ENCODE measurements at regions not wholly inside any gene's neighbourhood (a gene's known extent, or its start where the extent isn't known, plus 50 kb on each side); places are given as distances from the start of the nearest gene placed in this dataset.
"Not testable (repeated sequence)": the region's sequence is repeated elsewhere in the genome, so short reads cannot be mapped to it uniquely, and the experiment has no call there.

DNA sequence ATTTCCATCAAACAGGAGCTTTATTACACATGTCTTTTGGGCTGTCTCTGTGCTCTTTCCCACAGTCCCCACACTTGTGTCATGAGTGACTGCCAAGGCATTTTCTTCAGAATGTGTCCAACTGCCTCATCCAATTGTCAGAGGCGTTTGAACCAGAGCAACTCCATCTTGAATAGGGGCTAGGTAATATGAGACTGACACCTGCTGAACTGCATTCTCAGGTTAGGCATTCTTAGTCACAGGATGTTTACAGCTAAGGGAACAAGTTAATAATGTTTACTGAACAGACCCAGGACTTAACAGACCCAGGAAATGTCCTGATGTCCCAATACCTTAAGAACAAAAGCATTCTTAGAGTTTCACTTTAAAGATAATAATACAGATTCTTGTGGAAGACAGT lies 595.5 kb downstream of the REEP3 start:
- TF ChIP-seq POLR2A (IDR thresholded peaks at IDR 0.05; ENCODE audit: low read depth, low read length) (no peak), POLR2AphosphoS5 (IDR thresholded peaks at IDR 0.05; ENCODE audit: low read depth, low read length) (no peak), TAF1 (IDR thresholded peaks at IDR 0.05; ENCODE audit: borderline replicate concordance, low read depth, low read length) (no peak)
- no peak for DNase-seq (ENCODE audit: insufficient read length)
- FAIRE-seq, result no peak

DNA sequence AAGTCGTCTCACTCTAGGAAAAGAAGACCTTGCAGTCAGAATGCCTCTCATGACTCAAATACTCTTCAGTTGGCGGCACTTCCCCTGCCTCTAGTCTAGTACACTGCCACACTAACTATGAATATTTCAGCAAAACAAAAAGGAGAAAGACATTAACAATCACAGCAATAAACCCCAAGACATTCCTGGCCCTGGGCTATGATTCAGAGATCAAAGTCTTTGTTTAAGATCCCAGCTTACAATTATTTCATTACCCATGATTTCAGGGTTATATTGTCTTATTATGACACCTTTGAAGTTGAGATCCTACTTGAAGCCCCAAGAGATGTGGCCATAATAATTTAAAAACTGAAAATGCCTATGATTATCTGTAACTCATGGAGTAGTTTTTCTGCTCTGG lies 597.5 kb downstream of the REEP3 start:
- DNase-seq (ENCODE audit: insufficient read length) (no peak), FAIRE-seq (no peak)
- no peak for TF ChIP-seq POLR2AphosphoS5 (IDR thresholded peaks at IDR 0.05; ENCODE audit: low read depth, low read length)
- TF ChIP-seq TAF1 (IDR thresholded peaks at IDR 0.05; ENCODE audit: borderline replicate concordance, low read depth, low read length), result no peak

DNA sequence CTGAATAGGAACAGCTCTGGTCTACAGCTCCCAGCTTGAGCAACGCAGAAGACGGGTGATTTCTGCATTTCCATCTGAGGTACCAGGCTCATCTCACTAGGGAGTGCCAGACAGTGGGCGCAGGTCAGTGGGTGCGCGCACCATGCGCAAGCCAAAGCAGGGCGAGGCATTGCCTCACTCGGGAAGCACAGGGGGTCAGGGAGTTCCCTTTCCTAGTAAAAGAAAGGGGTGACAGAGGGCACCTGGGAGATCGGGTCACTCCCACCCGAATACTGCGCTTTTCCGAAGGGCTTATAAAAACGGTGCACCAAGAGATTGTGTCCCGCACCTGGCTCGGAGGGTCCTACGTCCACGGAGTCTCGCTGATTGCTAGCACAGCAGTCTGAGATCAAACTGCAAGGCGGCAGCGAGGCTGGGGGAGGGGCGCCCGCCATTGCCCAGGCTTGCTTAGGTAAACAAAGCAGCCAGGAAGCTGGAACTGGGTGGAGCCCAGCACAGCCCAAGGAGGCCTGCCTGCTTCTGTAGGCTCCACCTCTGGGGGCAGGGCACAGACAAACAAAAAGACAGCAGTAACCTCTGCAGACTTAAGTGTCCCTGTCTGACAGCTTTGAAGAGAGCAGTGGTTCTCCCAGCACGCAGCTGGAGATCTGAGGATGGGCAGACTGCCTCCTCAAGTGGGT lies 599.2 kb downstream of the REEP3 start:
- DNase-seq (ENCODE audit: insufficient read length); FAIRE-seq: not testable (repeated sequence)

DNA sequence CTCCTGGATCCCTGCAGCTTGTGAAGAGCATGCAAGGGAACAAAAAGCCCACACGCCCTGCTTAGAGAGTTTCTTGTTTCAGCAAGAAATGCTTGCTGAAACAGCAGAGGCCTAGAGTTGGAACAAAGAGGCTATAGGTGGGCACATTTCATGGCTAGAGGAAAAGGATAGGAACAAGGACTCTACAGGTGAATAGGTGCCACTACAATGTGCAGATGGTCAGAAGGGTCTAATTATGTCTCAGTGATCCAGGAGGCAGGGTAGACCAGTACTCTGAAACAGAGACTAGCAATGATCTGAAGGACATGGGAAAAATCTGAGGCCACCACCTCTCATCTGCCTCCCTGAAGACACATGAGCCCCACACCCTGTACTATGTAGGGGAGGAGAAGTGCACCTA lies 609.0 kb downstream of the REEP3 start:
- DNase-seq (ENCODE audit: insufficient read length), result no peak
- no peak for FAIRE-seq
- TF ChIP-seq POLR2A (IDR thresholded peaks at IDR 0.05; ENCODE audit: low read depth, low read length), result no peak
- TF ChIP-seq TAF1 (IDR thresholded peaks at IDR 0.05; ENCODE audit: borderline replicate concordance, low read depth, low read length), result no peak
- no peak for TF ChIP-seq POLR2AphosphoS5 (IDR thresholded peaks at IDR 0.05; ENCODE audit: low read depth, low read length)

DNA sequence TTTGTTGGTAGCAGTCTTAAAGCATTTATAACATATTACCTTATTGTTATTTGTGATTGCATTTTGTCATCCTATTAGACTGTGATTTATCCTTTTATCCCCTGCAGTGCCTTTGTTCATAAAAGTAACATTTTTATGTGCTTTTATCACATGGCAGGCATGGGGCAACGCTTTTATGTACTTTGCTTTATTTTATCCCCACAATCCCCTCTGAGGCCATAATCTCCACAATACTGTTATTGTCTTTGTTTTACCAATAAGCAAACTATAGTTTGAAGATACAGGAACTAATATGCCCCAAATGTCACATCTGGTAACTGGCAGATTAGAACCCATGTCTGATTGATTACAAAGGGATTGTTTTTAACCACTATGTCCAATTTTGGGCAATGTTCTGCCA lies 613.5 kb downstream of the REEP3 start:
- TF ChIP-seq POLR2A (IDR thresholded peaks at IDR 0.05; ENCODE audit: low read depth, low read length) (no peak), TAF1 (IDR thresholded peaks at IDR 0.05; ENCODE audit: borderline replicate concordance, low read depth, low read length) (no peak), POLR2AphosphoS5 (IDR thresholded peaks at IDR 0.05; ENCODE audit: low read depth, low read length) (no peak)
- FAIRE-seq, result no peak

DNA sequence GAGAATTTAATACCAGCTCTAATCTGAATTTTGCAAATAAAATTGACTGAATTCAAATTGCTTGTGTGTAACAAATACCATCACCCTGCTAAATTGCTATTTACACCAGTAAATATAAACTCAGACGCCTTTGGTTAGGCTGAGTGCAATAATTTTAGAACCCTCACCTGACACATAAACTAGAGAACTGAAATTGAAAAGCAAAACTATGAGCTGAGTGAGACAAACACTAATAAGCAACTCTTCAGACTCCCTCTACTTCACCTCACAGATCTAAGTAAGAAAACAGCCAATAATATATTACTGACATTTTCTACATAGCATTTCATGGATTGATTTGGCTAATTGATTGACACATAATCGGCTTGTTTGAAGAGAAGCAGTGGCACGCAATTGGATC lies 621.2 kb downstream of the REEP3 start:
- FAIRE-seq, result peak; percentile 24
- DNase-seq (ENCODE audit: insufficient read length), result no peak
- TF ChIP-seq TAF1 (IDR thresholded peaks at IDR 0.05; ENCODE audit: borderline replicate concordance, low read depth, low read length), result no peak
- no peak for TF ChIP-seq POLR2AphosphoS5 (IDR thresholded peaks at IDR 0.05; ENCODE audit: low read depth, low read length)
- TF ChIP-seq POLR2A (IDR thresholded peaks at IDR 0.05; ENCODE audit: low read depth, low read length), result no peak

More for the DNA sequence above, 613.5 kb downstream of the REEP3 start:
- no peak for DNase-seq (ENCODE audit: insufficient read length)

DNA sequence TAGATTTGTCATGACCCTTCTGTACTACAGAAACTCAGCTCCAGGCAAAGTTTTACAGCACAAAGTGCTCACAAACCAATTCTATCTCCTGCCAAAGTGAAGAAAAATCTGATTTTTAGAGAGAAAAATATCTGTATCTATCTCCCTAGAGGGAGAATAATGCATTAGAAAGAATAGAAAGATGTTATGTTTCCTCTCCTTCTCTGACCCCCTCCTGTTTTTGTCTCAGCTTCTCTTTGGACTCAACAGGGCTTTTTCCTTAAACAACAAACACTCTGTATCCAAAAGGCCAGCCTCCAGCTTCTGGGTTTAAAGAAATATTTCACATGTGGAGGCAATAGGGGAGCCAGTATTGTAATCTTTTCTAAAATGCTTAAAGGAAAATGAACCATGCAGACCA lies 627.4 kb downstream of the REEP3 start:
- no peak for DNase-seq (ENCODE audit: insufficient read length)
- FAIRE-seq, result no peak
- TF ChIP-seq POLR2A (IDR thresholded peaks at IDR 0.05; ENCODE audit: low read depth, low read length), result no peak
- no peak for TF ChIP-seq TAF1 (IDR thresholded peaks at IDR 0.05; ENCODE audit: borderline replicate concordance, low read depth, low read length)
- no peak for TF ChIP-seq POLR2AphosphoS5 (IDR thresholded peaks at IDR 0.05; ENCODE audit: low read depth, low read length)

DNA sequence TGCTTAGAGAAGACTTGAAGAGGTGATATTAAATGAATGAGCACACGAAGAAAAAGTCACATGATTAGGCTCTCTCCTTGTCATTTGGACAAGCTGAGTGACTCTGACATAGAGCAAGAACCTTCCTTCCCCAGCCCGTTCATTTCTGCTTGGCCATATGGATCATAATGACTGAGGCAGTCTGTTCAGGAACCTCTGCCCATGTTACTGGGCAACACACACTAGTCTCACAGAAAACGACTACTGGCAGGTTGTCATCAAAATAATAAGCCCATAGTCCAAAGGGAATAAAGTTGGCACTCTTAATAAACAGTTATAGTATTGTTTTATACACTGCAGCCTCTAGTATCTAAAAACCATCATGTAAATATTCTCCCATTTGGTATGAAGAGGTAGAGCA lies 635.0 kb downstream of the REEP3 start:
- TF ChIP-seq POLR2A (IDR thresholded peaks at IDR 0.05; ENCODE audit: low read depth, low read length) (no peak), POLR2AphosphoS5 (IDR thresholded peaks at IDR 0.05; ENCODE audit: low read depth, low read length) (no peak), TAF1 (IDR thresholded peaks at IDR 0.05; ENCODE audit: borderline replicate concordance, low read depth, low read length) (no peak)
- FAIRE-seq, result no peak

DNA sequence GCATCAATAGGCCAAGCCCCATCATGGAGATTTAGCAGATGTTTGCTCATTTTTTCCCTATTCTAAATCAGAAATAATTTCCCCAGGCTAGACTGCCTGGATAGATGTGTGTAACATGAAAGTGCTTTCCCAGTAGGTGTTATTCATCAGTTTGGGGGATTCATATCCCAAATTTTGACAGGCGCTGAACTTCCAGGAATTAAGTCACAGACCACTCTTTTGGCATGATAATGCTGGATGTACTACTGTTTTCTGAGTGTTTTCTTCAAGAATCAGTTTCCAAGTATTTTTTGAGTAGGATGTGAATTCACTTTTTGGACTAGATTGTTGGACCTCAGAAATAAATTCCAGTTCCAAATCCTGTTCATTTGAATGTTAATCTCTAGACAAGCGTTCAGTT lies 637.4 kb downstream of the REEP3 start:
- DNase-seq (ENCODE audit: insufficient read length) (no peak), FAIRE-seq (no peak)
- no peak for TF ChIP-seq POLR2AphosphoS5 (IDR thresholded peaks at IDR 0.05; ENCODE audit: low read depth, low read length)
- no peak for TF ChIP-seq POLR2A (IDR thresholded peaks at IDR 0.05; ENCODE audit: low read depth, low read length)
- TF ChIP-seq TAF1 (IDR thresholded peaks at IDR 0.05; ENCODE audit: borderline replicate concordance, low read depth, low read length), result no peak

More for the DNA sequence above, 635.0 kb downstream of the REEP3 start:
- DNase-seq (ENCODE audit: insufficient read length), result no peak

DNA sequence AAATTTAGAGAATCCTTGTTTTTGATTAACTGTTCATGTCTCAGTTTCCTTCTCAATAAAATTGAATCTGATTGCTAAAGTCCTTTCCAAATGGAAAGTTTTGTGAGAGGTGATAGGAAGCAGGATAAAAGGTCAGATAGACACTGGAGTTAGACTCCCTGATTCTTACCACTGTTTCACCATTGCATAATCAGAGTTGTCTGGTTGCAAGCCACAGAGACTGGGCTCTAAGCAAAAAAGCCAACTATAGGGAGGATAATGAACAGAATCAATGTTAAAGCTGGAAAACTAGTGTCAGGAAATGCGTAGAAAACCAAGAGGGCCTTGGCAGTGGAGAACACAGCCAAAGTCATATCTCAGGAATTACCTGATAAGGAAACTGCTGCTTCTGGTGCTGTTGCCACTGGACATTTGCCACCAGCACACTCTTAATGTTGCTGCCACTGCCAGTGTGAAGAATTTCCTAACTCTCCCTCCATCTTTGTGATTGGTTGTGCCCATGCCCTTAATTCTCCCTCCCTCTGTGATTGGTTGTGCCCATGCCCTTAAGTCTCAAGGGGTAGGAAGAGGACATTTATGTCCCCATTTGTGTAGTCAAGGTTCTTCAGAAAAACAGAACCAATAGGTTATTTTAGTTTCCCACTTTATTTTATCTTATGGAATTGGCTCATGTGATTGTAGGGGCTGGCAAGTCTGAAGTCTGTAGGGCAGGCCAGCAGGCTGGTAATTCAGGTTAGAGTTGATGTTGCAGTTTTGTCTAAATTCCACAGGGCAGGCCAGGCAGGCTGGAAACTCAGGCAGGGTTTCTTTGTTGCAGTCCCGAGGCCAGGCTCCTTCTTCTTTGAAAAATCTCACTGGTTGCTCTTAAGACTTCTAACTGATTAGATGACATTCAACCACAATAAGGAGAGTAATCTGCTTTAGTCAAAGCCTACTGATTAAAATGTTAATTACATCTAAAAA lies 639.0 kb downstream of the REEP3 start:
- no peak for DNase-seq (ENCODE audit: insufficient read length)
- FAIRE-seq, result no peak
- TF ChIP-seq POLR2AphosphoS5 (IDR thresholded peaks at IDR 0.05; ENCODE audit: low read depth, low read length) (no peak), TAF1 (IDR thresholded peaks at IDR 0.05; ENCODE audit: borderline replicate concordance, low read depth, low read length) (no peak), POLR2A (IDR thresholded peaks at IDR 0.05; ENCODE audit: low read depth, low read length) (no peak)

DNA sequence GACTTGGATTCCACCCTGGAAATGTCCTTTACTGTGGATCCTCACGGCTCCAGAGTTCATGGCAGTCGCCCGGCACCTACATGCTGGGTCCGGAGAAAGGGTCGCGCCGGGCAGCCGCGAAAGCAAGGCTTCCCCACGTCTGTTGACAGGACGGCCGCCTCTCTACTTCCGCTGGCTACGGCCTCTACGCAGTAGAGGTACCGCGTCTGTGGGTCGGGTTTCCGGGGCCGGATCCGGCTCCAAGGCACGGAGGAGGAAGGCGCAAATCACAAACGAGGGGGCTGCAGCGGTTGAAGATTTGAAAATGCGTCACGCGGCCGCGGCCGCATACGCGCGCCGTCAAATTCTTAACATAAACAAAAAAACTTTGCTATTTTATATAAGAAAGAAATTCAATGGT lies 649.6 kb downstream of the REEP3 start:
- no peak for DNase-seq (ENCODE audit: insufficient read length)
- FAIRE-seq, result no peak
- no peak for TF ChIP-seq POLR2AphosphoS5 (IDR thresholded peaks at IDR 0.05; ENCODE audit: low read depth, low read length)
- no peak for TF ChIP-seq TAF1 (IDR thresholded peaks at IDR 0.05; ENCODE audit: borderline replicate concordance, low read depth, low read length)
- no peak for TF ChIP-seq POLR2A (IDR thresholded peaks at IDR 0.05; ENCODE audit: low read depth, low read length)

DNA sequence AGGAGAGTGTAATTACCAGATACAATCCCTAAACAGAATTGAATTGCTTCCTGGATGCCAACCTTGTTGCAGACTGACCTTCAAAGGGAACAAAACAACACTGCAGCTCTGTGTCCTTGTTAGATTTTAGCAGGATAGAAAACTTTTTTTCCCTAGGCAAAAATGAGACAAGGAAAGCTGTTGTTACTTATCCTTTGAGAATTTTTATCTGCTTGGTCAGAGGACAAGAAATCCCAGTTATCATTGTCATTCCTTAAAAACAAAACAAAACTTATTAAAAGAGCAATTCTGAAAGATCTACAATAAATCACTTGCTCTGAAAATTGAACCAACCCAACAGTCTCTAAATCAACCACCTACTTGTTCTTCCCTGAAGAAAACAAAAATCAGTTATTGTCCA lies 652.6 kb downstream of the REEP3 start:
- TF ChIP-seq POLR2A (IDR thresholded peaks at IDR 0.05; ENCODE audit: low read depth, low read length), result no peak
- TF ChIP-seq TAF1 (IDR thresholded peaks at IDR 0.05; ENCODE audit: borderline replicate concordance, low read depth, low read length), result no peak
- no peak for TF ChIP-seq POLR2AphosphoS5 (IDR thresholded peaks at IDR 0.05; ENCODE audit: low read depth, low read length)
- DNase-seq (ENCODE audit: insufficient read length) (no peak), FAIRE-seq (no peak)

Measured in GM12892 (cell line).